Keratinocyte (primary cell): ENCODE measurements at regions not wholly inside any gene's neighbourhood (a gene's known extent, or its start where the extent isn't known, plus 50 kb on each side); places are given as distances from the start of the nearest gene placed in this dataset.

Source experiments
- DNase-seq: peaks from one replicate; pipeline ENCODE4 v3.0.0-alpha.2; 2011; ENCODE audit warnings: low read depth, missing footprints, low spot score
- FAIRE-seq: peaks from 2 replicates; lab custom pipeline; 2011; peaks lifted over from hg19 to GRCh38; lab: Jason Lieb, UNC
- H2AFZ ChIP-seq: 2 replicates; pipeline ENCODE4 v1.6.0; 2012; ENCODE audit warnings: low read length, control low read depth, inconsistent platforms; ENCODE audit not compliant: control insufficient read depth
- H3K27ac ChIP-seq: 2 replicates; pipeline ENCODE4 v1.5.1; 2011; ENCODE audit warnings: low read length; ENCODE audit not compliant: control insufficient read depth, insufficient read depth
- H3K27me3 ChIP-seq: 3 replicates; pipeline ENCODE4 v1.6.0; 2011; ENCODE audit warnings: low read length; ENCODE audit not compliant: control insufficient read depth, insufficient read depth; ENCODE audit errors: extremely low read depth
- H3K36me3 ChIP-seq, 2 experiments: 2 replicates in 1 of 2; 3 replicates in 1 of 2; pipeline ENCODE4 v1.5.1; 2011; ENCODE audit warnings: low read length in 2 of 2, mild to moderate bottlenecking in 1 of 2; ENCODE audit not compliant: control insufficient read depth in 2 of 2, insufficient read depth in 2 of 2; ENCODE audit errors: extremely low read depth in 1 of 2
- H3K4me1 ChIP-seq: 3 replicates; pipeline ENCODE4 v1.5.1; 2011; ENCODE audit warnings: low read length; ENCODE audit not compliant: control insufficient read depth, insufficient read depth; ENCODE audit errors: extremely low read depth
- H3K4me2 ChIP-seq: 3 replicates; pipeline ENCODE4 v1.6.0; 2011; ENCODE audit warnings: low read depth, low read length; ENCODE audit not compliant: control insufficient read depth, insufficient read depth; ENCODE audit errors: extremely low read depth
- H3K4me3 ChIP-seq, 3 experiments: fragments of 200-600 bp in 1 of 3; sonication (generic) in 1 of 3; 2 replicates in 2 of 3; 3 replicates in 1 of 3; pipeline ENCODE4 v1.5.1; 2011 to 2016; ENCODE audit warnings: low read length in 3 of 3, mild to moderate bottlenecking in 3 of 3, control low read depth in 2 of 3, inconsistent platforms in 1 of 3, low read depth in 1 of 3, mixed read lengths in 1 of 3, mixed run types in 1 of 3, moderate library complexity in 1 of 3; ENCODE audit not compliant: control insufficient read depth in 2 of 3, insufficient read depth in 2 of 3; ENCODE audit errors: extremely low read depth in 1 of 3
- H3K79me2 ChIP-seq: 2 replicates; pipeline ENCODE4 v1.6.0; 2012; ENCODE audit warnings: low read length; ENCODE audit not compliant: control insufficient read depth, insufficient read depth
- H3K9ac ChIP-seq: 3 replicates; pipeline ENCODE4 v1.6.0; 2011; ENCODE audit warnings: low read length; ENCODE audit not compliant: control insufficient read depth, insufficient read depth; ENCODE audit errors: extremely low read depth
- H3K9me1 ChIP-seq: 3 replicates; pipeline ENCODE4 v1.6.0; 2011; ENCODE audit warnings: low read length; ENCODE audit not compliant: control insufficient read depth, insufficient read depth; ENCODE audit errors: extremely low read depth
- H3K9me3 ChIP-seq: 2 replicates; pipeline ENCODE4 v1.5.1; 2012; ENCODE audit warnings: low read depth, low read length; ENCODE audit not compliant: control insufficient read depth
- H4K20me1 ChIP-seq: 3 replicates; pipeline ENCODE4 v1.6.0; 2011; ENCODE audit warnings: low read length; ENCODE audit not compliant: control insufficient read depth, insufficient read depth; ENCODE audit errors: extremely low read depth
- EZH2 ChIP-seq: IDR thresholded peaks from one replicate; pipeline ENCODE4 v1.6.1; 2012; ENCODE audit warnings: inconsistent platforms, mild to moderate bottlenecking, low read length, moderate library complexity
- dilution Hi-C: fragments of 300-500 bp; cut with MboI; formaldehyde crosslinking; loops from one replicate; pipeline ENCODE4 v1.7.0; 2020; ENCODE audit warnings: low sequenced_read_pairs; ENCODE audit not compliant: extremely low pct_ligation_motif_present
- TF ChIP-seq, protein P1 (sequence below), 3 experiments: IDR thresholded peaks in 1 of 3; conservative IDR thresholded peaks in 1 of 3; optimal IDR thresholded peaks in 1 of 3; 2 replicates in 2 of 3; 3 replicates in 1 of 3; pipeline versions ENCODE3 to v1.5.1; 2011; ENCODE audit warnings: low read length in 3 of 3, mild to moderate bottlenecking in 3 of 3, moderate library complexity in 2 of 3, control low read depth in 1 of 3, inconsistent platforms in 1 of 3; ENCODE audit not compliant: insufficient read depth in 2 of 3; ENCODE audit errors: extremely low read depth in 1 of 3

DNA sequence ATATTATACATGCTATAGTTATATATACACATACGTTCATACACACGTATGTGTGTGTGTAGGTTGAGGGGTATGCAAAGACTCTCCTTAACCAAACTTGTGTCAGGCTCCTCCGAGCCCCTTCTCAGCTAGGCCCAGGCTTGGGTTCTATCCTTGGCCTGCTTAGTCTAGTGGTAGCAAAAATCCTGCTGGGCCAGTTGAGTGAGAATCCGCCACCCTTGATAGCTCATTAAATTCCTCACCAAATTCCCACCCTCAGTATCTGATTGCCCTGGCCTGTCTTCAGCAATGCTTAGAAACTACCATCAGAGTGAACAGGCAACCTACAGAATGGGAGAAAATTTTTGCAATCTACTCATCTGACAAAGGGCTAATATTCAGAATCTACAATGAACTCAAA lies 126.5 kb downstream of the TSN start:
- Histone ChIP-seq H2AFZ (no peak overlapping the region), H3K4me3 (no peak overlapping the region), H4K20me1 (no peaks in the 10 kb centered on the region), H3K36me3 (no peaks in the 10 kb centered on the region), H3K9me1 (no peaks in the 10 kb centered on the region), H3K9ac (no peak overlapping the region), H3K27me3 (no peaks in the 10 kb centered on the region), H3K9me3 (no peaks in the 10 kb centered on the region), H3K4me1 (no peaks in the 10 kb centered on the region), H3K4me2 (no peak overlapping the region), H3K79me2 (no peaks in the 10 kb centered on the region), H3K27ac (no peak overlapping the region)
- FAIRE-seq (no peak), DNase-seq (no peak)
- dilution Hi-C loops: no loop called here
- no peak for TF ChIP-seq EZH2
- TF ChIP-seq, protein P1, sequence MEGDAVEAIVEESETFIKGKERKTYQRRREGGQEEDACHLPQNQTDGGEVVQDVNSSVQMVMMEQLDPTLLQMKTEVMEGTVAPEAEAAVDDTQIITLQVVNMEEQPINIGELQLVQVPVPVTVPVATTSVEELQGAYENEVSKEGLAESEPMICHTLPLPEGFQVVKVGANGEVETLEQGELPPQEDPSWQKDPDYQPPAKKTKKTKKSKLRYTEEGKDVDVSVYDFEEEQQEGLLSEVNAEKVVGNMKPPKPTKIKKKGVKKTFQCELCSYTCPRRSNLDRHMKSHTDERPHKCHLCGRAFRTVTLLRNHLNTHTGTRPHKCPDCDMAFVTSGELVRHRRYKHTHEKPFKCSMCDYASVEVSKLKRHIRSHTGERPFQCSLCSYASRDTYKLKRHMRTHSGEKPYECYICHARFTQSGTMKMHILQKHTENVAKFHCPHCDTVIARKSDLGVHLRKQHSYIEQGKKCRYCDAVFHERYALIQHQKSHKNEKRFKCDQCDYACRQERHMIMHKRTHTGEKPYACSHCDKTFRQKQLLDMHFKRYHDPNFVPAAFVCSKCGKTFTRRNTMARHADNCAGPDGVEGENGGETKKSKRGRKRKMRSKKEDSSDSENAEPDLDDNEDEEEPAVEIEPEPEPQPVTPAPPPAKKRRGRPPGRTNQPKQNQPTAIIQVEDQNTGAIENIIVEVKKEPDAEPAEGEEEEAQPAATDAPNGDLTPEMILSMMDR (optimal IDR thresholded peaks at IDR 0.05 in 1 of 3, IDR thresholded peaks at IDR 0.05 in 1 of 3, conservative IDR thresholded peaks at IDR 0.05 in 1 of 3; ENCODE audit: extremely low read depth in 1 of 3, insufficient read depth in 2 of 3, low read length in 3 of 3): no peak

DNA sequence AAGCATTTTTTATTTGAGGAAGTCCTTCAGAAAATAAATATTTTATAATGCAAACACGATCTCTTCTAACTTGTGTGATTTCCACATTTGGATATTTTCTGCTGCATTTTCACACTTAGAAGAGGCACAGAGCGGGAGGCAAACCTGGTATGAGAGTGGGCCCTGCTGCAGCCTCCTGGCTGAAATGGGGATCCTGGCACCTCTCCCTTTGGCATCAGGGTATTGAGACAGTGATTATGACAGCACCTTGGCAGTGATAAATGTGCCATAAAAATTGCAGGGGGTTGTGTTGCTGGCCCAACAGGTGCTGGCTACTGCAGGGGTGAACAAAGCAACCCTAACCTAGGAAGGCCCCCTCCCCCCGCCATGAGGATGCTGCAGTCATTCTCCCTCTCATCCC lies 128.6 kb downstream of the TSN start:
- Histone ChIP-seq H3K79me2 (no peaks in the 10 kb centered on the region), H3K9me3 (no peaks in the 10 kb centered on the region), H3K4me3 (no peak overlapping the region), H2AFZ (no peak overlapping the region), H3K4me2 (no peak overlapping the region), H3K27ac (no peak overlapping the region), H4K20me1 (no peaks in the 10 kb centered on the region), H3K27me3 (peaks cover 3% of the 10 kb centered on the region), H3K9ac (no peak overlapping the region), H3K4me1 (no peaks in the 10 kb centered on the region), H3K36me3 (no peaks in the 10 kb centered on the region), H3K9me1 (no peaks in the 10 kb centered on the region)
- dilution Hi-C loops: no loop called here
- DNase-seq (no peak), FAIRE-seq (no peak)
- TF ChIP-seq EZH2: no peak
- TF ChIP-seq, protein P1 (optimal IDR thresholded peaks at IDR 0.05 in 1 of 3, IDR thresholded peaks at IDR 0.05 in 1 of 3, conservative IDR thresholded peaks at IDR 0.05 in 1 of 3; ENCODE audit: extremely low read depth in 1 of 3, insufficient read depth in 2 of 3, low read length in 3 of 3): no peak
